ENCODE measurements at regions not wholly inside any gene's neighbourhood (a gene's known extent, or its start where the extent isn't known, plus 50 kb on each side); places are given as distances from the start of the nearest gene placed in this dataset.

DNA sequence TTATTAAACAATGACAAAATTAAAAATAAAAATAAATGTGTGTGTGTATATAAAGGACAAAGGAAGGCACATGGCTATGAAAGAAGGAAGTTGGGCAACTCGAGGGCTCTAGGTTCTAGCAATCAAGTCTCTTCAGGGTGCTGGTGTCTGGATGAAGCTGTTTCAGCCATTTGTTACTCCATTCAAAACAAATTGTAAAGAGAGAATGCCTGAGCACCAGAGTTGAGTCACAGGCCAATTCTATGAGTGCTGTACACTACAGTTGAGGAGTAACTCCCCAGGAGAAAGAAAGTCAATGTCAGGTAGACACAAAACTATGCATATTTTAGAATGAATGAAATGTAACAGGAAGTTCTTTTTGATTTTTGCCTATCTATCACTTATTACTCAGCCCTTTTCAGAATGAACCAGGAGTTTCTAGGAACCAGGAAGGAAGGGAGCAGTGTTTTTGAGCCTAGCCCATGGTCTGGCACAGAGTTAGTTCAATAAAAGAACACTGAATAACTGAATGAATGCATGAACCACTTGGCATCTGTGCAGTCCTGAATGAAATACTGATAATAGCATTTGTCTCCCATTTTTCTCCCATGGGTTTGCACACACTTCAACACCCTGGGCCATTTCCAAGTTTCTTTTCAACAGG lies 151.7 kb upstream of the CPEB2 start:
- TF ChIP-seq, protein P1, sequence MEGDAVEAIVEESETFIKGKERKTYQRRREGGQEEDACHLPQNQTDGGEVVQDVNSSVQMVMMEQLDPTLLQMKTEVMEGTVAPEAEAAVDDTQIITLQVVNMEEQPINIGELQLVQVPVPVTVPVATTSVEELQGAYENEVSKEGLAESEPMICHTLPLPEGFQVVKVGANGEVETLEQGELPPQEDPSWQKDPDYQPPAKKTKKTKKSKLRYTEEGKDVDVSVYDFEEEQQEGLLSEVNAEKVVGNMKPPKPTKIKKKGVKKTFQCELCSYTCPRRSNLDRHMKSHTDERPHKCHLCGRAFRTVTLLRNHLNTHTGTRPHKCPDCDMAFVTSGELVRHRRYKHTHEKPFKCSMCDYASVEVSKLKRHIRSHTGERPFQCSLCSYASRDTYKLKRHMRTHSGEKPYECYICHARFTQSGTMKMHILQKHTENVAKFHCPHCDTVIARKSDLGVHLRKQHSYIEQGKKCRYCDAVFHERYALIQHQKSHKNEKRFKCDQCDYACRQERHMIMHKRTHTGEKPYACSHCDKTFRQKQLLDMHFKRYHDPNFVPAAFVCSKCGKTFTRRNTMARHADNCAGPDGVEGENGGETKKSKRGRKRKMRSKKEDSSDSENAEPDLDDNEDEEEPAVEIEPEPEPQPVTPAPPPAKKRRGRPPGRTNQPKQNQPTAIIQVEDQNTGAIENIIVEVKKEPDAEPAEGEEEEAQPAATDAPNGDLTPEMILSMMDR (conservative IDR thresholded peaks at IDR 0.05), result no peak
- Histone ChIP-seq H3K27me3 (ENCODE audit: insufficient read depth, low read length) (no peaks in the 10 kb centered on the region), H4K5ac (ENCODE audit: insufficient read length, low read depth, low read length) (no peak overlapping the region), H3K79me2 (ENCODE audit: insufficient read depth, low read length) (no peaks in the 10 kb centered on the region), H3K4me2 (ENCODE audit: insufficient read depth, insufficient read length, low read length) (no peak overlapping the region), H3K4me1 (ENCODE audit: insufficient read depth, low read length) (no peaks in the 10 kb centered on the region; the same call in 1 of the 2 replicates), H3T11ph (ENCODE audit: low read length) (no peak overlapping the region), H3K27ac (ENCODE audit: insufficient read length, low read depth, low read length) (no peak overlapping the region), H2BK120ac (ENCODE audit: low read depth, low read length, poor library complexity, severe bottlenecking) (no peak overlapping the region), H3K18ac (ENCODE audit: insufficient read length, low read depth, low read length) (no peak overlapping the region), H2AFZ (ENCODE audit: low read length) (no peak overlapping the region), H3K23me2 (ENCODE audit: insufficient read length, low read depth, low read length, poor library complexity, severe bottlenecking) (no peaks in the 10 kb centered on the region), H2BK5ac (ENCODE audit: insufficient read length, low read length) (no peak overlapping the region), H2BK12ac (ENCODE audit: insufficient read length, low read depth, low read length) (no peak overlapping the region), H2AK5ac (ENCODE audit: insufficient read length, low read length) (no peak overlapping the region), H3K79me1 (ENCODE audit: insufficient read depth, low read depth, low read length, poor library complexity, severe bottlenecking) (no peaks in the 10 kb centered on the region), H2BK20ac (ENCODE audit: low read depth, low read length, poor library complexity, severe bottlenecking) (no peak overlapping the region), H4K8ac (replicated peaks; ENCODE audit: insufficient read length, low read depth, low read length) (no peak overlapping the region), H3K4ac (ENCODE audit: low read depth, low read length) (no peak overlapping the region), H3K14ac (ENCODE audit: insufficient read depth, low read length) (no peak overlapping the region), H4K20me1 (ENCODE audit: control insufficient read depth, insufficient read depth, insufficient read length) (no peaks in the 10 kb centered on the region), H3K9me3 (ENCODE audit: control insufficient read depth, low read depth, low read length) (no peaks in the 10 kb centered on the region), H3K23ac (ENCODE audit: insufficient read length, low read depth, low read length) (no peak overlapping the region), H2BK15ac (ENCODE audit: low read depth, low read length) (no peak overlapping the region), H4K91ac (ENCODE audit: insufficient read length, low read depth, low read length) (no peak overlapping the region), H3K9ac (ENCODE audit: extremely low read depth, insufficient read length, low read length) (no peak overlapping the region), H3K56ac (ENCODE audit: insufficient read length, low read depth, low read length) (no peak overlapping the region)
- H3K27me3 Mint-ChIP-seq (ENCODE audit: low read depth), result peaks cover 5% of the 10 kb centered on the region
- peaks cover 15 to 23% of the 10 kb centered on the region in 2 experiments for H3K4me1 Mint-ChIP-seq
- peaks cover 5 to 29% (median 13%) of the 10 kb centered on the region in 3 experiments for H3K36me3 Mint-ChIP-seq (ENCODE audit: insufficient read depth in 1 of 3, low read depth in 3 of 3)
- peaks cover 9 to 16% of the 10 kb centered on the region in 2 experiments for H3K9me3 Mint-ChIP-seq
- DNase-seq, result no peak
- no CpG with 5 or more reads among the region's 1 CpG for WGBS (ENCODE audit: extremely low coverage, insufficient read length, low lambda C conversion rate)
- H3K27ac Mint-ChIP-seq, result no peak overlapping the region
- H3K4me3 Mint-ChIP-seq, result no peak overlapping the region

Data from H9 (cell line).